Keratinocyte (primary cell): ENCODE measurements at regions not wholly inside any gene's neighbourhood (a gene's known extent, or its start where the extent isn't known, plus 50 kb on each side); places are given as distances from the start of the nearest gene placed in this dataset.
A peak's percentile ranks its signal among the peaks of the same experiment; 100 is the strongest.

Experiments
- DNase-seq: peaks from one replicate; pipeline ENCODE4 v3.0.0-alpha.2; 2011; ENCODE audit warnings: low read depth, missing footprints, low spot score
- FAIRE-seq: peaks from 2 replicates; lab custom pipeline; 2011; peaks lifted over from hg19 to GRCh38; lab: Jason Lieb, UNC
- H2AFZ ChIP-seq: 2 replicates; pipeline ENCODE4 v1.6.0; 2012; ENCODE audit warnings: low read length, control low read depth, inconsistent platforms; ENCODE audit not compliant: control insufficient read depth
- H3K27ac ChIP-seq: 2 replicates; pipeline ENCODE4 v1.5.1; 2011; ENCODE audit warnings: low read length; ENCODE audit not compliant: control insufficient read depth, insufficient read depth
- H3K27me3 ChIP-seq: 3 replicates; pipeline ENCODE4 v1.6.0; 2011; ENCODE audit warnings: low read length; ENCODE audit not compliant: control insufficient read depth, insufficient read depth; ENCODE audit errors: extremely low read depth
- H3K36me3 ChIP-seq, 2 experiments: 2 replicates in 1 of 2; 3 replicates in 1 of 2; pipeline ENCODE4 v1.5.1; 2011; ENCODE audit warnings: low read length in 2 of 2, mild to moderate bottlenecking in 1 of 2; ENCODE audit not compliant: control insufficient read depth in 2 of 2, insufficient read depth in 2 of 2; ENCODE audit errors: extremely low read depth in 1 of 2
- H3K4me1 ChIP-seq: 3 replicates; pipeline ENCODE4 v1.5.1; 2011; ENCODE audit warnings: low read length; ENCODE audit not compliant: control insufficient read depth, insufficient read depth; ENCODE audit errors: extremely low read depth
- H3K4me2 ChIP-seq: 3 replicates; pipeline ENCODE4 v1.6.0; 2011; ENCODE audit warnings: low read depth, low read length; ENCODE audit not compliant: control insufficient read depth, insufficient read depth; ENCODE audit errors: extremely low read depth
- H3K4me3 ChIP-seq, 3 experiments: fragments of 200-600 bp in 1 of 3; sonication (generic) in 1 of 3; 2 replicates in 2 of 3; 3 replicates in 1 of 3; pipeline ENCODE4 v1.5.1; 2011 to 2016; ENCODE audit warnings: low read length in 3 of 3, mild to moderate bottlenecking in 3 of 3, control low read depth in 2 of 3, inconsistent platforms in 1 of 3, low read depth in 1 of 3, mixed read lengths in 1 of 3, mixed run types in 1 of 3, moderate library complexity in 1 of 3; ENCODE audit not compliant: control insufficient read depth in 2 of 3, insufficient read depth in 2 of 3; ENCODE audit errors: extremely low read depth in 1 of 3
- H3K79me2 ChIP-seq: 2 replicates; pipeline ENCODE4 v1.6.0; 2012; ENCODE audit warnings: low read length; ENCODE audit not compliant: control insufficient read depth, insufficient read depth
- H3K9ac ChIP-seq: 3 replicates; pipeline ENCODE4 v1.6.0; 2011; ENCODE audit warnings: low read length; ENCODE audit not compliant: control insufficient read depth, insufficient read depth; ENCODE audit errors: extremely low read depth
- H3K9me1 ChIP-seq: 3 replicates; pipeline ENCODE4 v1.6.0; 2011; ENCODE audit warnings: low read length; ENCODE audit not compliant: control insufficient read depth, insufficient read depth; ENCODE audit errors: extremely low read depth
- H3K9me3 ChIP-seq: 2 replicates; pipeline ENCODE4 v1.5.1; 2012; ENCODE audit warnings: low read depth, low read length; ENCODE audit not compliant: control insufficient read depth
- H4K20me1 ChIP-seq: 3 replicates; pipeline ENCODE4 v1.6.0; 2011; ENCODE audit warnings: low read length; ENCODE audit not compliant: control insufficient read depth, insufficient read depth; ENCODE audit errors: extremely low read depth
- EZH2 ChIP-seq: IDR thresholded peaks from one replicate; pipeline ENCODE4 v1.6.1; 2012; ENCODE audit warnings: inconsistent platforms, mild to moderate bottlenecking, low read length, moderate library complexity
- dilution Hi-C: fragments of 300-500 bp; cut with MboI; formaldehyde crosslinking; loops from one replicate; pipeline ENCODE4 v1.7.0; 2020; ENCODE audit warnings: low sequenced_read_pairs; ENCODE audit not compliant: extremely low pct_ligation_motif_present
- TF ChIP-seq, protein P1 (sequence below), 3 experiments: IDR thresholded peaks in 1 of 3; conservative IDR thresholded peaks in 1 of 3; optimal IDR thresholded peaks in 1 of 3; 2 replicates in 2 of 3; 3 replicates in 1 of 3; pipeline versions ENCODE3 to v1.5.1; 2011; ENCODE audit warnings: low read length in 3 of 3, mild to moderate bottlenecking in 3 of 3, moderate library complexity in 2 of 3, control low read depth in 1 of 3, inconsistent platforms in 1 of 3; ENCODE audit not compliant: insufficient read depth in 2 of 3; ENCODE audit errors: extremely low read depth in 1 of 3

- Histone ChIP-seq H3K9me1 (no peaks in the 10 kb centered on the region), H3K4me2 (no peak overlapping the region), H3K79me2 (no peaks in the 10 kb centered on the region), H3K9me3 (no peaks in the 10 kb centered on the region), H3K27me3 (no peaks in the 10 kb centered on the region), H3K4me1 (no peaks in the 10 kb centered on the region), H4K20me1 (no peaks in the 10 kb centered on the region), H3K4me3 (no peak overlapping the region), H3K36me3 (no peaks in the 10 kb centered on the region), H2AFZ (no peak overlapping the region), H3K9ac (no peak overlapping the region), H3K27ac (no peak overlapping the region)
- DNase-seq (no peak), FAIRE-seq (no peak)
- dilution Hi-C loops, result no loop called here
- TF ChIP-seq, protein P1, sequence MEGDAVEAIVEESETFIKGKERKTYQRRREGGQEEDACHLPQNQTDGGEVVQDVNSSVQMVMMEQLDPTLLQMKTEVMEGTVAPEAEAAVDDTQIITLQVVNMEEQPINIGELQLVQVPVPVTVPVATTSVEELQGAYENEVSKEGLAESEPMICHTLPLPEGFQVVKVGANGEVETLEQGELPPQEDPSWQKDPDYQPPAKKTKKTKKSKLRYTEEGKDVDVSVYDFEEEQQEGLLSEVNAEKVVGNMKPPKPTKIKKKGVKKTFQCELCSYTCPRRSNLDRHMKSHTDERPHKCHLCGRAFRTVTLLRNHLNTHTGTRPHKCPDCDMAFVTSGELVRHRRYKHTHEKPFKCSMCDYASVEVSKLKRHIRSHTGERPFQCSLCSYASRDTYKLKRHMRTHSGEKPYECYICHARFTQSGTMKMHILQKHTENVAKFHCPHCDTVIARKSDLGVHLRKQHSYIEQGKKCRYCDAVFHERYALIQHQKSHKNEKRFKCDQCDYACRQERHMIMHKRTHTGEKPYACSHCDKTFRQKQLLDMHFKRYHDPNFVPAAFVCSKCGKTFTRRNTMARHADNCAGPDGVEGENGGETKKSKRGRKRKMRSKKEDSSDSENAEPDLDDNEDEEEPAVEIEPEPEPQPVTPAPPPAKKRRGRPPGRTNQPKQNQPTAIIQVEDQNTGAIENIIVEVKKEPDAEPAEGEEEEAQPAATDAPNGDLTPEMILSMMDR (optimal IDR thresholded peaks at IDR 0.05 in 1 of 3, IDR thresholded peaks at IDR 0.05 in 1 of 3, conservative IDR thresholded peaks at IDR 0.05 in 1 of 3; ENCODE audit: extremely low read depth in 1 of 3, insufficient read depth in 2 of 3, low read length in 3 of 3), result no peak
- no peak for TF ChIP-seq EZH2
These were observed 284.6 kb downstream of the RNF144A start for GRCh38 chr2:7201851-7202250.

- no peaks in the 10 kb centered on the region for H3K4me1 ChIP-seq
- no peaks in the 10 kb centered on the region for H3K27me3 ChIP-seq
- H3K4me2 ChIP-seq, result no peak overlapping the region
- no peak overlapping the region for H3K4me3 ChIP-seq
- no peaks in the 10 kb centered on the region for H3K36me3 ChIP-seq
- H3K27ac ChIP-seq, result no peak overlapping the region
- H3K79me2 ChIP-seq, result no peaks in the 10 kb centered on the region
- DNase-seq (no peak), FAIRE-seq (no peak)
- dilution Hi-C loops, result no loop called here
- no peaks in the 10 kb centered on the region for H3K9me1 ChIP-seq
- TF ChIP-seq, protein P1 (optimal IDR thresholded peaks at IDR 0.05 in 1 of 3, IDR thresholded peaks at IDR 0.05 in 1 of 3, conservative IDR thresholded peaks at IDR 0.05 in 1 of 3; ENCODE audit: extremely low read depth in 1 of 3, insufficient read depth in 2 of 3, low read length in 3 of 3), result peak; percentile 72 to 77 (median 75)
- no peak for TF ChIP-seq EZH2
- no peak overlapping the region for H2AFZ ChIP-seq
- H4K20me1 ChIP-seq, result no peaks in the 10 kb centered on the region
- no peaks in the 10 kb centered on the region for H3K9me3 ChIP-seq
- H3K9ac ChIP-seq, result no peak overlapping the region
These were observed 285.9 kb downstream of the RNF144A start for GRCh38 chr2:7203056-7203467.
